SH-SY5Y (cell line): ENCODE measurements at regions not wholly inside any gene's neighbourhood (a gene's known extent, or its start where the extent isn't known, plus 50 kb on each side); places are given as distances from the start of the nearest gene placed in this dataset.

Experiments
- GATA2 ChIP-seq: IDR thresholded peaks from 2 replicates; pipeline ENCODE4 v1.6.1; 2011; ENCODE audit warnings: mild to moderate bottlenecking, low read depth, low read length
- GATA3 ChIP-seq: IDR thresholded peaks from 2 replicates; pipeline ENCODE4 v1.6.1; 2011; ENCODE audit warnings: low read depth, mild to moderate bottlenecking, low read length, moderate library complexity

DNA sequence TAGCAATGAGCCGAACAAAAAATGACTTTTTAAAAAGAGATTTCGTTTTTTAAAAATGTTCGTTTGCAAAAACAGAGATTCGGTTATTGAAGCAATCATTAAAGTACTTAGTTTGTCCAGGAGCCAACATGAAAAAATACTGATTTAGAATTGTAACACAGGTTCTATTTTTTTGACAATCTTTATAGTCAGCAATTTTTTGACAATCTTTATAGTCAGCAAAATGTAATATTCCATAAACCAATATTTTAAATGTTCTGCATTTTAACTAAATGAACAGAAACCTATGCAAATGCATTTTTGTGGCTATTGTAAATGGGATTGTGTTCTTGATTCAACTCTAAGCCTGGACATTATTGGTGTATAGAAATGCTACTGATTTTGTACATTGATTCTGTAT is 161.8 kb downstream of the DSEL start:
- no peak for TF ChIP-seq GATA2
- no peak for TF ChIP-seq GATA3
